ENCODE measurements at regions not wholly inside any gene's neighbourhood (a gene's known extent, or its start where the extent isn't known, plus 50 kb on each side); places are given as distances from the start of the nearest gene placed in this dataset.

GRCh38 chr2:107086497-107086896 lies 200.5 kb upstream of the ST6GAL2 start:
- ATAC-seq (ENCODE audit: low read depth) = no peak
- no peaks in the 10 kb centered on the region for H3K4me1 ChIP-seq (ENCODE audit: control insufficient read depth in 2 of 2, insufficient read depth in 2 of 2, low read length in 2 of 2)
- H3K4me2 ChIP-seq (replicated peaks; ENCODE audit: low read depth, low read length, poor library complexity, severe bottlenecking) = no peak overlapping the region
- no CpG with 5 or more reads among the region's 2 CpGs for WGBS (ENCODE audit: insufficient coverage)
- H3K4me1 Mint-ChIP-seq = no peaks in the 10 kb centered on the region
- no peak overlapping the region for H3K4me3 Mint-ChIP-seq
- H3K9ac ChIP-seq (ENCODE audit: low read length) = no peak overlapping the region
- H3K4me3 ChIP-seq (ENCODE audit: control extremely low read depth in 1 of 5, extremely low read depth in 1 of 5, insufficient read depth in 1 of 5, low read depth in 2 of 5, low read length in 4 of 5) = no peak overlapping the region
- H3K27me3 ChIP-seq (replicated peaks in 1 of 4; ENCODE audit: control extremely low read depth in 1 of 4, control insufficient read depth in 3 of 4, insufficient read depth in 4 of 4, low read length in 3 of 4) = no peaks in the 10 kb centered on the region
- POLR2A ChIA-PET = no interaction called here
- intact Hi-C loops (cut with micrococcal nuclease) = no loop called here
- H3K79me2 ChIP-seq (ENCODE audit: control insufficient read depth, insufficient read depth, low read length) = no peaks in the 10 kb centered on the region
- H3K36me3 ChIP-seq (replicated peaks in 1 of 2; ENCODE audit: control extremely low read depth in 1 of 2, control insufficient read depth in 1 of 2, extremely low read depth in 1 of 2, insufficient read depth in 2 of 2, low read length in 1 of 2) = no peaks in the 10 kb centered on the region
- TF ChIP-seq CTCF (IDR thresholded peaks at IDR 0.05) (no peak), EZH2 (IDR thresholded peaks at IDR 0.05; ENCODE audit: borderline replicate concordance, insufficient read depth, low read depth, low read length, poor library complexity, severe bottlenecking) (no peak)
- CTCF ChIA-PET = no interaction called here
- H2AFZ ChIP-seq (ENCODE audit: insufficient read depth, low read depth, low read length, poor library complexity, severe bottlenecking) = no peak overlapping the region
- H3K27ac ChIP-seq (ENCODE audit: low read length in 2 of 2) = no peak overlapping the region
- H3K9me3 ChIP-seq (ENCODE audit: control extremely low read depth in 1 of 3, control insufficient read depth in 2 of 3, insufficient read depth in 1 of 3, low read length in 2 of 3) = no peaks in the 10 kb centered on the region
- H3K27ac Mint-ChIP-seq = no peak overlapping the region
- no peaks in the 10 kb centered on the region for H4K20me1 ChIP-seq (ENCODE audit: control insufficient read depth, insufficient read depth, low read length, poor library complexity, severe bottlenecking)
- no peaks in the 10 kb centered on the region for H3K27me3 Mint-ChIP-seq
- H3K9me3 Mint-ChIP-seq (ENCODE audit: insufficient read depth) = no peaks in the 10 kb centered on the region
- DNase-seq = no peak

- H3K4me3 Mint-ChIP-seq = no peak overlapping the region
- Histone ChIP-seq H3K27me3 (replicated peaks in 1 of 4; ENCODE audit: control extremely low read depth in 1 of 4, control insufficient read depth in 3 of 4, insufficient read depth in 4 of 4, low read length in 3 of 4) (no peaks in the 10 kb centered on the region), H3K27ac (ENCODE audit: low read length in 2 of 2) (no peak overlapping the region), H3K4me2 (replicated peaks; ENCODE audit: low read depth, low read length, poor library complexity, severe bottlenecking) (no peak overlapping the region), H3K4me1 (ENCODE audit: control insufficient read depth in 2 of 2, insufficient read depth in 2 of 2, low read length in 2 of 2) (no peaks in the 10 kb centered on the region), H3K79me2 (ENCODE audit: control insufficient read depth, insufficient read depth, low read length) (no peaks in the 10 kb centered on the region), H2AFZ (ENCODE audit: insufficient read depth, low read depth, low read length, poor library complexity, severe bottlenecking) (no peak overlapping the region), H3K9ac (ENCODE audit: low read length) (no peak overlapping the region), H4K20me1 (ENCODE audit: control insufficient read depth, insufficient read depth, low read length, poor library complexity, severe bottlenecking) (no peaks in the 10 kb centered on the region), H3K36me3 (replicated peaks in 1 of 2; ENCODE audit: control extremely low read depth in 1 of 2, control insufficient read depth in 1 of 2, extremely low read depth in 1 of 2, insufficient read depth in 2 of 2, low read length in 1 of 2) (no peaks in the 10 kb centered on the region), H3K9me3 (ENCODE audit: control extremely low read depth in 1 of 3, control insufficient read depth in 2 of 3, insufficient read depth in 1 of 3, low read length in 2 of 3) (no peaks in the 10 kb centered on the region), H3K4me3 (ENCODE audit: control extremely low read depth in 1 of 5, extremely low read depth in 1 of 5, insufficient read depth in 1 of 5, low read depth in 2 of 5, low read length in 4 of 5) (no peak overlapping the region)
- no peaks in the 10 kb centered on the region for H3K27me3 Mint-ChIP-seq
- DNase-seq = no peak
- TF ChIP-seq EZH2 (IDR thresholded peaks at IDR 0.05; ENCODE audit: borderline replicate concordance, insufficient read depth, low read depth, low read length, poor library complexity, severe bottlenecking) (no peak), CTCF (IDR thresholded peaks at IDR 0.05) (no peak)
- intact Hi-C loops (cut with micrococcal nuclease) = no loop called here
- H3K9me3 Mint-ChIP-seq (ENCODE audit: insufficient read depth) = no peaks in the 10 kb centered on the region
- H3K27ac Mint-ChIP-seq = no peak overlapping the region
- WGBS (ENCODE audit: insufficient coverage) = 89% methylated on average over 1 of the region's 2 CpGs
- H3K4me1 Mint-ChIP-seq = no peaks in the 10 kb centered on the region
- ChIA-PET POLR2A (no interaction called here), CTCF (no interaction called here)
- no peak for ATAC-seq (ENCODE audit: low read depth)
Measured at GRCh38 chr2:107088156-107088555, 202.2 kb upstream of the ST6GAL2 start.

Data from B cell (primary cell).